ENCODE measurements at regions not wholly inside any gene's neighbourhood (a gene's known extent, or its start where the extent isn't known, plus 50 kb on each side); places are given as distances from the start of the nearest gene placed in this dataset.

GRCh38 chr15:69996321-69997160 lies 101.2 kb downstream of the TLE3 start:
- no peak for DNase-seq (ENCODE audit: low spot score)
- no peaks in the 10 kb centered on the region for H3K4me1 ChIP-seq (ENCODE audit: control insufficient read depth in 1 of 2, low read depth in 2 of 2)
- TF ChIP-seq, protein P1, sequence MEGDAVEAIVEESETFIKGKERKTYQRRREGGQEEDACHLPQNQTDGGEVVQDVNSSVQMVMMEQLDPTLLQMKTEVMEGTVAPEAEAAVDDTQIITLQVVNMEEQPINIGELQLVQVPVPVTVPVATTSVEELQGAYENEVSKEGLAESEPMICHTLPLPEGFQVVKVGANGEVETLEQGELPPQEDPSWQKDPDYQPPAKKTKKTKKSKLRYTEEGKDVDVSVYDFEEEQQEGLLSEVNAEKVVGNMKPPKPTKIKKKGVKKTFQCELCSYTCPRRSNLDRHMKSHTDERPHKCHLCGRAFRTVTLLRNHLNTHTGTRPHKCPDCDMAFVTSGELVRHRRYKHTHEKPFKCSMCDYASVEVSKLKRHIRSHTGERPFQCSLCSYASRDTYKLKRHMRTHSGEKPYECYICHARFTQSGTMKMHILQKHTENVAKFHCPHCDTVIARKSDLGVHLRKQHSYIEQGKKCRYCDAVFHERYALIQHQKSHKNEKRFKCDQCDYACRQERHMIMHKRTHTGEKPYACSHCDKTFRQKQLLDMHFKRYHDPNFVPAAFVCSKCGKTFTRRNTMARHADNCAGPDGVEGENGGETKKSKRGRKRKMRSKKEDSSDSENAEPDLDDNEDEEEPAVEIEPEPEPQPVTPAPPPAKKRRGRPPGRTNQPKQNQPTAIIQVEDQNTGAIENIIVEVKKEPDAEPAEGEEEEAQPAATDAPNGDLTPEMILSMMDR (IDR thresholded peaks at IDR 0.05), result no peak
- no peak overlapping the region for H3K4me3 ChIP-seq
- no peaks in the 10 kb centered on the region for H3K27me3 ChIP-seq (replicated peaks; ENCODE audit: insufficient read depth)
- H3K27ac ChIP-seq, result no peak overlapping the region
- ATAC-seq (ENCODE audit: insufficient number of reproducible peaks, low FRiP score, low read depth), result no peak
- H3K36me3 ChIP-seq, result no peaks in the 10 kb centered on the region
- H3K9me3 ChIP-seq, result no peaks in the 10 kb centered on the region

DNA sequence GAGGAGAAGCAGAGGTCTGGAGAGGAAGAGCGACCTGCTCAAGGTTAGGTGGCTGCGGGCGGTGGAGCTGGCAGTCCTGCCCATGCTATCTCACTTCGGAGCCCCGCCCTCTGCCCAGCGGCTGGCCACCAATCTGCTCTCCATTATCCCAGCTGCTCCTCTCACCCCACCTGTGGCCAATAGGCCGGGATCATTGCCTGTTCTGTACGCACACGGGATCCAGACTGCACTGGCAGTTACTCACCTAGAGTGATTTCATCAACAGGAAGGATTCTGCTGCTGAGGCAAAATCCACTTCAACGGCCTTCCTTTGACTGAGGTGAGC lies 100.6 kb downstream of the TLE3 start:
- Histone ChIP-seq H3K9me3 (no peaks in the 10 kb centered on the region), H3K4me3 (no peak overlapping the region), H3K4me1 (ENCODE audit: control insufficient read depth in 1 of 2, low read depth in 2 of 2) (no peaks in the 10 kb centered on the region), H3K27me3 (replicated peaks; ENCODE audit: insufficient read depth) (no peaks in the 10 kb centered on the region), H3K27ac (no peak overlapping the region), H3K36me3 (no peaks in the 10 kb centered on the region)
- DNase-seq (ENCODE audit: low spot score) (no peak), ATAC-seq (ENCODE audit: insufficient number of reproducible peaks, low FRiP score, low read depth) (no peak)
- TF ChIP-seq, protein P1 (IDR thresholded peaks at IDR 0.05), result no peak
